Anterior cingulate cortex (tissue), 58 donors: ENCODE measurements at regions not wholly inside any gene's neighbourhood (a gene's known extent, or its start where the extent isn't known, plus 50 kb on each side); places are given as distances from the start of the nearest gene placed in this dataset.

Experiments
- DNase-seq, 58 donors: peaks; one replicate each; lab custom pipeline; 2025; lab: John Stamatoyannopoulos, UW

- no peak for DNase-seq
Measured at GRCh38 chr2:204293884-204294747, 251.2 kb upstream of the PARD3B start.

- no peak for DNase-seq
Measured at GRCh38 chr2:204298404-204298803, 246.9 kb upstream of the PARD3B start.

GRCh38 chr2:204299766-204300165 is 245.5 kb upstream of the PARD3B start:
- DNase-seq: no peak

GRCh38 chr2:204306667-204307066 is 238.6 kb upstream of the PARD3B start:
- no peak for DNase-seq

GRCh38 chr2:204312105-204312504 is 233.2 kb upstream of the PARD3B start:
- DNase-seq: no peak

GRCh38 chr2:204313256-204313655 is 232.0 kb upstream of the PARD3B start:
- no peak for DNase-seq

- DNase-seq: peak in 45 of 58 donors; percentile 1 to 69 (median 28)
Measured at GRCh38 chr2:204315236-204315662, 230.0 kb upstream of the PARD3B start.

- DNase-seq: no peak
Measured at GRCh38 chr2:204317640-204318039, 227.6 kb upstream of the PARD3B start.

- no peak for DNase-seq
Measured at GRCh38 chr2:204321027-204321800, 224.1 kb upstream of the PARD3B start.

- no peak for DNase-seq
Measured at GRCh38 chr2:204321910-204322751, 223.1 kb upstream of the PARD3B start.

- peak in 44 of 58 donors; percentile 2 to 77 (median 34) for DNase-seq
Measured at GRCh38 chr2:204325468-204325867, 219.8 kb upstream of the PARD3B start.

GRCh38 chr2:204328373-204328772 is 216.9 kb upstream of the PARD3B start:
- DNase-seq: peak in 1 of 58 donors; percentile 8

GRCh38 chr2:204329016-204329415 is 216.3 kb upstream of the PARD3B start:
- no peak for DNase-seq

- DNase-seq: no peak
Measured at GRCh38 chr2:204329532-204329931, 215.7 kb upstream of the PARD3B start.

GRCh38 chr2:204331180-204331579 is 214.1 kb upstream of the PARD3B start:
- DNase-seq: no peak

GRCh38 chr2:204331988-204332387 is 213.3 kb upstream of the PARD3B start:
- DNase-seq: no peak

- no peak for DNase-seq
Measured at GRCh38 chr2:204332706-204333105, 212.6 kb upstream of the PARD3B start.

GRCh38 chr2:204333861-204334260 is 211.4 kb upstream of the PARD3B start:
- DNase-seq: no peak

- no peak for DNase-seq
Measured at GRCh38 chr2:204335451-204336058, 209.7 kb upstream of the PARD3B start.

GRCh38 chr2:204336153-204336744 is 209.0 kb upstream of the PARD3B start:
- no peak for DNase-seq
